Glutamatergic neuron (in vitro differentiated cells): ENCODE measurements at regions not wholly inside any gene's neighbourhood (a gene's known extent, or its start where the extent isn't known, plus 50 kb on each side); places are given as distances from the start of the nearest gene placed in this dataset.

Experiments used
- DNase-seq: peaks from one replicate; pipeline ENCODE4 v3.0.0; 2022
- H3K27ac Mint-ChIP-seq: one replicate; pipeline ENCODE4 v1.8.0; 2020; ENCODE audit warnings: mild to moderate bottlenecking, mixed read lengths, inconsistent platforms; ENCODE audit not compliant: unreplicated experiment
- H3K27me3 Mint-ChIP-seq: one replicate; pipeline ENCODE4 v1.8.0; 2020; ENCODE audit warnings: mild to moderate bottlenecking, moderate library complexity, mixed read lengths, inconsistent platforms; ENCODE audit not compliant: unreplicated experiment
- H3K36me3 Mint-ChIP-seq: one replicate; pipeline ENCODE4 v1.8.0; 2020; ENCODE audit warnings: mild to moderate bottlenecking, mixed read lengths, inconsistent platforms; ENCODE audit not compliant: unreplicated experiment
- H3K4me1 Mint-ChIP-seq: one replicate; pipeline ENCODE4 v1.8.0; 2020; ENCODE audit warnings: mild to moderate bottlenecking, low read depth, mixed read lengths, inconsistent platforms; ENCODE audit not compliant: unreplicated experiment
- H3K4me3 Mint-ChIP-seq: one replicate; pipeline ENCODE4 v1.8.0; 2020; ENCODE audit warnings: mild to moderate bottlenecking, mixed read lengths, inconsistent platforms; ENCODE audit not compliant: unreplicated experiment
- H3K9me3 Mint-ChIP-seq: one replicate; pipeline ENCODE4 v1.8.0; 2020; ENCODE audit warnings: mild to moderate bottlenecking, moderate library complexity, mixed read lengths, inconsistent platforms; ENCODE audit not compliant: unreplicated experiment
- TF ChIP-seq, protein P1 (sequence below): fragments of 200-600 bp; sonication (generic); IDR thresholded peaks from one replicate; pipeline ENCODE4 v1.5.0; 2021; ENCODE audit not compliant: partially characterized antibody, unreplicated experiment

DNA sequence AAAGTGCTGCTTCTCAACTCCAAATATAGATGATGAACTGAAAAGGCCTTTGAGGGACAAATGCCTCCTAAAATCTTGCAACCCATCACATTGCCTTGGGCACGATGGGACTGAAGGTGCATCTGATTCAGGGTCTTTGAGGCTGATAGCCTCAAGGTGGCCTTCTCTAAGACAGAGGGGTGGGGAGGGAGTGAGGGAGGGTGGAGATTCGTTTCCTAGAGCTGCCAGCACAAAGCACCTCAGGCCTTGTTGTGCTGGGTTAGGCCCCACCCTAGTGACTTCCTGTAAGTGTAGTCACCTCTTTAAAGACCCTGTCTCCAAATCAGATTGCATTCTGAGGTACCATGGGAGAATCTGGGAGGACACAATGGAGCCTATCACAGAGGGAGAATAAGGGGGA is 57.1 kb downstream of the BARX1 start:
- TF ChIP-seq, protein P1, sequence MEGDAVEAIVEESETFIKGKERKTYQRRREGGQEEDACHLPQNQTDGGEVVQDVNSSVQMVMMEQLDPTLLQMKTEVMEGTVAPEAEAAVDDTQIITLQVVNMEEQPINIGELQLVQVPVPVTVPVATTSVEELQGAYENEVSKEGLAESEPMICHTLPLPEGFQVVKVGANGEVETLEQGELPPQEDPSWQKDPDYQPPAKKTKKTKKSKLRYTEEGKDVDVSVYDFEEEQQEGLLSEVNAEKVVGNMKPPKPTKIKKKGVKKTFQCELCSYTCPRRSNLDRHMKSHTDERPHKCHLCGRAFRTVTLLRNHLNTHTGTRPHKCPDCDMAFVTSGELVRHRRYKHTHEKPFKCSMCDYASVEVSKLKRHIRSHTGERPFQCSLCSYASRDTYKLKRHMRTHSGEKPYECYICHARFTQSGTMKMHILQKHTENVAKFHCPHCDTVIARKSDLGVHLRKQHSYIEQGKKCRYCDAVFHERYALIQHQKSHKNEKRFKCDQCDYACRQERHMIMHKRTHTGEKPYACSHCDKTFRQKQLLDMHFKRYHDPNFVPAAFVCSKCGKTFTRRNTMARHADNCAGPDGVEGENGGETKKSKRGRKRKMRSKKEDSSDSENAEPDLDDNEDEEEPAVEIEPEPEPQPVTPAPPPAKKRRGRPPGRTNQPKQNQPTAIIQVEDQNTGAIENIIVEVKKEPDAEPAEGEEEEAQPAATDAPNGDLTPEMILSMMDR = no peak
- Mint-ChIP-seq H3K27me3 (peaks cover 3% of the 10 kb centered on the region), H3K27ac (no peak overlapping the region), H3K9me3 (peaks cover 12% of the 10 kb centered on the region), H3K36me3 (no peaks in the 10 kb centered on the region), H3K4me1 (no peaks in the 10 kb centered on the region), H3K4me3 (no peak overlapping the region)
- no peak for DNase-seq

DNA sequence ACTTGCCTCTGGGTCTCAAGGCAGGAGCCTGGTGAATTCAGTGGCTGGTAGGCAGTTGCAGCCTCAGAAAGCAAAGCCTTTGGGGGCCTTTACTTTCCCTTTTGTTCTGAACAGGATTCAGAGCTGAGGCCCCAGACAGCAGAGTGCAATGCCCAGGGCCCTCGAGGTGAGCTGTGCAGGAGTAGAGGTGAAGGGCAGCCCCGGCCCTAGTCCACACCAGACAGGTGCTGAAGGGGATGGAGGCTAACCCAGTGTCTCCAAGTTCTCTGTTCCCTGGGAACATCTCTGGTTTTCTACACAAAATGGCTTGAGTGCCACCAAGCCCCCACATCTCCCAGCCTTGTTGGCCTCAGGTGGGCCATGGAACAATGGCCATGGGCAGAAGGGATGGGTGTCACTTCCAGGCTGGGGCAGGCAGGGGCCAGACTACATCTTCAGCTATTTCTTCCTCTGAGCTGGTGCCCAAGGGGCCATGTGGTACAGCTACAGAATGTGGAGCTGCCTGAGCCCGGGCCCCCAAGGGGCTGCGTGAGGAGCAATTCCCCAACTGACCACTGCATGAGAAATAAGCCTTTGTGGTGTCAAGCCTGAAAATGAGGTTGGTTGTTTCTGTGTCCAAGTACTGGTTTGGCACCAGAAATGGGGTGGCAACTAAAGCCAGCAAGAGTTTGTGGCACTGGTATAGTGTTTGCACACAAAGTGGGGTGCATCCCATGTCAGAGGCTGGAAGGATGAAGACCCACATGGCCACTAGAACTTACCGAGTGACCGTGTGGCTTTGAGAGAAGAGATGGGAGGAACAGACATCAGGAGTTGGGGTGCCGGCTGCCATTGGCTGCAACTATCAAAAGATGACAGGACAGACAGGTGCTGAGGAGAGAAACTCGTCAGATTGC is 57.8 kb downstream of the BARX1 start:
- H3K36me3 Mint-ChIP-seq = no peaks in the 10 kb centered on the region
- DNase-seq = no peak
- H3K9me3 Mint-ChIP-seq = peaks cover 12% of the 10 kb centered on the region
- no peak overlapping the region for H3K27ac Mint-ChIP-seq
- H3K27me3 Mint-ChIP-seq = peaks cover 3% of the 10 kb centered on the region
- H3K4me3 Mint-ChIP-seq = no peak overlapping the region
- TF ChIP-seq, protein P1 = no peak
- no peaks in the 10 kb centered on the region for H3K4me1 Mint-ChIP-seq

DNA sequence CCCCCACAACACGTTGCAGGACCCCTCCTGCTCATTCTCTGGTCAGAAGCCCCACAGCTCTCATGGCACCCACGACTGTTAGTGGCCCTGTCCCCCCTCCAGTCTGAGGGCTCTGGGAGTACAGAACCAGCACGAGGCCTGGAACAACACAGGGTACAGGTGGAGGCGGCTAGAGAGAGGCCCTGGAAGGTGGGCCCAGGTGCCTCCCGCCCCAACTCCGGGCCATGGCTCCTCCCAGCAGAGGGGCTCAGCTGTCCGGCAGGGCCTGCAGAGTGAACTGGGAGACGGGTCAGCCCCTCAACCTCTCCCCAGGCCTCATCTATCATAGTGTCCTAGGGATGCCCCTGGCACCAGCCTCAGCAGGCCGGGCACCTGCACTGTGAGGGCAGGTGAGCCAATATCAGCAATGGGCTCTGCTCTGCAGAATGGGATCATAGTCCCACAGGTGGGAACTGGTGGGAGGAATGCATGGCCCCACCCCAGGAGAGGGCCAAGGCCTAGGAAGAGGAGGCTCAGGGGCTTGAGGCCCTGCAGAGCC is 58.6 kb downstream of the BARX1 start:
- TF ChIP-seq, protein P1 = no peak
- Mint-ChIP-seq H3K4me1 (no peaks in the 10 kb centered on the region), H3K27ac (no peak overlapping the region), H3K36me3 (no peaks in the 10 kb centered on the region), H3K9me3 (peaks cover 10% of the 10 kb centered on the region), H3K4me3 (no peak overlapping the region), H3K27me3 (peaks cover 4% of the 10 kb centered on the region)
- no peak for DNase-seq

DNA sequence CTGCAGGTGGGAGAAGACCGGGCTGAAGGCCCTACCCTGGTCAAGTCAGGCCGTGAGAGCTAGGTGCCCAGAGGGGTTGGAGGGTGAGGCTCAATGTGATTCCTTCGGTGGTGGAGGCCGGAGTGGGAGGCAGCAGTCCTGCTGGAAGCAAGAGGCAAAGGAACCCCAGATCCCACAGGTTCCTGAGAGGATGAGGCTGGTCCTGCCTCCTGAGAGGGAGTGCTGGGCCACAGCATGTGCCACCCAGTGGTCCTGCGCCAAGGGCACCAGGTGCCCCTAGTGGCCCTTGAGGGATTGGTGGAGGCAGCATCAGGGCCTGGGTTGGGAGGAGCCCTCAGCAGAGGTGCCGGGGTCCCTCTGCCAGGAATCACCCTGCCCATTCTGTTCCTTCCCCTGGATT is 59.1 kb downstream of the BARX1 start:
- H3K27me3 Mint-ChIP-seq = peaks cover 4% of the 10 kb centered on the region
- H3K4me1 Mint-ChIP-seq = no peaks in the 10 kb centered on the region
- no peak overlapping the region for H3K4me3 Mint-ChIP-seq
- TF ChIP-seq, protein P1 = no peak
- no peak overlapping the region for H3K27ac Mint-ChIP-seq
- H3K9me3 Mint-ChIP-seq = peaks cover 11% of the 10 kb centered on the region
- DNase-seq = no peak
- H3K36me3 Mint-ChIP-seq = peaks cover 1% of the 10 kb centered on the region

DNA sequence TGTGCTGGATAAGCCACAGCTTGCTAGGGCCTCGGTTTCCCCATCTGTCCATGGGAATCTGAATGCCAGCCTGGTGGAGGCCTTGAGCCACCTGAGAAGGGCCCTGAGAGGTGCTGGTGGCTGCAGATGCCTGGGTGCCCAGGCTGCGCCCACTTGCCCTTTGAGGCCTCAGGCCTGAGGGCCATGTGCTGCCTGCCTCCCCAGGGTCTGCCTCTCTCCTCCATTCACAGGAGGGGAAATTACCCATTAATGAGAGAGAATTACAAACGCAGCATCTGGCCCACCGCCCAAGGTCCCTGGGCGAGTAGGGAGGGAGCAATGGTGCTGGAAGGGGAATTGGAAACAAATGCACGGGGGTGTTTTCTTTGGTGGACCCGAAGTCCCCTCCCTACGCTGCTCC is 59.6 kb downstream of the BARX1 start:
- Mint-ChIP-seq H3K27ac (no peak overlapping the region), H3K9me3 (peaks cover 11% of the 10 kb centered on the region), H3K4me3 (no peak overlapping the region), H3K4me1 (no peaks in the 10 kb centered on the region), H3K36me3 (peaks cover 7% of the 10 kb centered on the region), H3K27me3 (peaks cover 4% of the 10 kb centered on the region)
- no peak for DNase-seq
- TF ChIP-seq, protein P1 = no peak
